ENCODE measurements at regions not wholly inside any gene's neighbourhood (a gene's known extent, or its start where the extent isn't known, plus 50 kb on each side); places are given as distances from the start of the nearest gene placed in this dataset.
"Not testable (repeated sequence)": the region's sequence is repeated elsewhere in the genome, so short reads cannot be mapped to it uniquely, and the experiment has no call there.

DNA sequence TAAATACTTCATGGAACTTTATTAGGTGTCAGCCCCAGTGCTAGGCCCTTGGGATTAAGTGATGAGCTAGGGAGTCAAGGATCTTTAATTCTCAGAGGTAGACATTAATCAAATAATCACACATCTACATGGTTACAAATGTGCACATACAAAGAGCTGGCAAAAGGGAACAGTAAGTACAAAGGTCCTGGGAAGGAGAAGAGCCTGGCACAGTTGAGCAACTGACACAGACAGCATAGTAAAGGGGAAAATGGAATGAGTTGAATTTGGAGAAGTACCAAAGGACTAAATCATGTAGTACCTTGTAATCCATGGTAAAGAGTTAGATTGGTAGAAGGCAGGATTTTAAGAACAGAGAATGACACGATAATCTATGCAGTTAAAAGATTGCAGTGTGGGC, 116.3 kb downstream of the APIP start:
- H3K4me2 ChIP-seq (ENCODE audit: low read depth, low read length, poor library complexity, severe bottlenecking), result no peak overlapping the region
- H2AFZ ChIP-seq (ENCODE audit: low read length), result no peak overlapping the region
- H3K9me3 ChIP-seq (ENCODE audit: insufficient read depth, low read depth, low read length), result no peaks in the 10 kb centered on the region
- no peaks in the 10 kb centered on the region for H3F3A ChIP-seq (ENCODE audit: low read depth)
- no peaks in the 10 kb centered on the region for H3K36me3 ChIP-seq (ENCODE audit: insufficient read depth, low read length)
- H3K79me2 ChIP-seq (ENCODE audit: insufficient read depth, low read length), result no peaks in the 10 kb centered on the region
- H3K4me3 ChIP-seq (ENCODE audit: low read length, poor library complexity, severe bottlenecking), result no peak overlapping the region
- H3K4me1 ChIP-seq (ENCODE audit: insufficient read depth, low read length, poor library complexity, severe bottlenecking), result peaks cover 17% of the 10 kb centered on the region
- H3K9ac ChIP-seq (ENCODE audit: low read depth, low read length, poor library complexity, severe bottlenecking), result no peak overlapping the region
- no peak for TF ChIP-seq EZH2phosphoT487 (IDR thresholded peaks at IDR 0.05; ENCODE audit: borderline replicate concordance)
- TF ChIP-seq, protein P1, sequence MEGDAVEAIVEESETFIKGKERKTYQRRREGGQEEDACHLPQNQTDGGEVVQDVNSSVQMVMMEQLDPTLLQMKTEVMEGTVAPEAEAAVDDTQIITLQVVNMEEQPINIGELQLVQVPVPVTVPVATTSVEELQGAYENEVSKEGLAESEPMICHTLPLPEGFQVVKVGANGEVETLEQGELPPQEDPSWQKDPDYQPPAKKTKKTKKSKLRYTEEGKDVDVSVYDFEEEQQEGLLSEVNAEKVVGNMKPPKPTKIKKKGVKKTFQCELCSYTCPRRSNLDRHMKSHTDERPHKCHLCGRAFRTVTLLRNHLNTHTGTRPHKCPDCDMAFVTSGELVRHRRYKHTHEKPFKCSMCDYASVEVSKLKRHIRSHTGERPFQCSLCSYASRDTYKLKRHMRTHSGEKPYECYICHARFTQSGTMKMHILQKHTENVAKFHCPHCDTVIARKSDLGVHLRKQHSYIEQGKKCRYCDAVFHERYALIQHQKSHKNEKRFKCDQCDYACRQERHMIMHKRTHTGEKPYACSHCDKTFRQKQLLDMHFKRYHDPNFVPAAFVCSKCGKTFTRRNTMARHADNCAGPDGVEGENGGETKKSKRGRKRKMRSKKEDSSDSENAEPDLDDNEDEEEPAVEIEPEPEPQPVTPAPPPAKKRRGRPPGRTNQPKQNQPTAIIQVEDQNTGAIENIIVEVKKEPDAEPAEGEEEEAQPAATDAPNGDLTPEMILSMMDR (conservative IDR thresholded peaks at IDR 0.05; ENCODE audit: low read length), result no peak
- no peaks in the 10 kb centered on the region for H3K27me3 ChIP-seq (ENCODE audit: insufficient read depth, low read length, poor library complexity, severe bottlenecking)
- no peaks in the 10 kb centered on the region for H4K20me1 ChIP-seq (ENCODE audit: insufficient read depth, low read length, poor library complexity, severe bottlenecking)
- H3K9me2 ChIP-seq (replicated peaks; ENCODE audit: low read depth, low read length), result no peaks in the 10 kb centered on the region

- H2AFZ ChIP-seq (ENCODE audit: low read length), result no peak overlapping the region
- no peaks in the 10 kb centered on the region for H3F3A ChIP-seq (ENCODE audit: low read depth)
- H3K4me3 ChIP-seq (ENCODE audit: low read length, poor library complexity, severe bottlenecking), result no peak overlapping the region
- H3K4me2 ChIP-seq (ENCODE audit: low read depth, low read length, poor library complexity, severe bottlenecking), result no peak overlapping the region
- TF ChIP-seq, protein P1 (conservative IDR thresholded peaks at IDR 0.05; ENCODE audit: low read length), result no peak
- no peak for TF ChIP-seq EZH2phosphoT487 (IDR thresholded peaks at IDR 0.05; ENCODE audit: borderline replicate concordance)
- no peaks in the 10 kb centered on the region for H3K9me2 ChIP-seq (replicated peaks; ENCODE audit: low read depth, low read length)
- peaks cover 15% of the 10 kb centered on the region for H3K4me1 ChIP-seq (ENCODE audit: insufficient read depth, low read length, poor library complexity, severe bottlenecking)
- H3K79me2 ChIP-seq (ENCODE audit: insufficient read depth, low read length), result no peaks in the 10 kb centered on the region
- no peaks in the 10 kb centered on the region for H3K36me3 ChIP-seq (ENCODE audit: insufficient read depth, low read length)
- H4K20me1 ChIP-seq (ENCODE audit: insufficient read depth, low read length, poor library complexity, severe bottlenecking), result no peaks in the 10 kb centered on the region
- H3K9ac ChIP-seq (ENCODE audit: low read depth, low read length, poor library complexity, severe bottlenecking), result no peak overlapping the region
- H3K9me3 ChIP-seq (ENCODE audit: insufficient read depth, low read depth, low read length), result no peaks in the 10 kb centered on the region
- H3K27me3 ChIP-seq (ENCODE audit: insufficient read depth, low read length, poor library complexity, severe bottlenecking), result no peaks in the 10 kb centered on the region
Measured at GRCh38 chr11:34798985-34799384, 117.2 kb downstream of the APIP start.

DNA sequence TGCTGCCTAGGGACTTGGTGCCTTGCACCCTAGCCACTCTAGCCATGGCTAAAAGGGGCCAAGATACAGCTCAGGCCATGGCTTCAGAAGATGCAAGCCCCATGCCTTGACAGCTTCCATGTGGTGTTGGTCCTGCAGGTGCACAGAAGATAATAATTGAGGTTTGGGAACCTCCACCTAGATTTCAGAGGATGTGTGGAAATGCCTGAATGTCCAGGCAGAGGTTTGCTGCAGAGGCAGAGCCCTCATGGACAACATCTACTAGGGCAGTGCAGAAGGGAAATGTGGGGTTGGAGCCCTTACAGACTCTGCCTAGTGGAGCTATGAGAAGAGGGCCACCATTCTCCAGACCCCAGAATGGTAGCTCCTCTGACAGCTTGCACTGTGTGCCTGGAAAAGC, 118.7 kb downstream of the APIP start:
- not testable (repeated sequence) for H3K4me2 ChIP-seq (ENCODE audit: low read depth, low read length, poor library complexity, severe bottlenecking); H3K9me3 ChIP-seq (ENCODE audit: insufficient read depth, low read depth, low read length); H4K20me1 ChIP-seq (ENCODE audit: insufficient read depth, low read length, poor library complexity, severe bottlenecking); H3K4me3 ChIP-seq (ENCODE audit: low read length, poor library complexity, severe bottlenecking); H3F3A ChIP-seq (ENCODE audit: low read depth); H3K9me2 ChIP-seq (replicated peaks; ENCODE audit: low read depth, low read length); H3K27me3 ChIP-seq (ENCODE audit: insufficient read depth, low read length, poor library complexity, severe bottlenecking); H2AFZ ChIP-seq (ENCODE audit: low read length); H3K9ac ChIP-seq (ENCODE audit: low read depth, low read length, poor library complexity, severe bottlenecking); H3K79me2 ChIP-seq (ENCODE audit: insufficient read depth, low read length); H3K36me3 ChIP-seq (ENCODE audit: insufficient read depth, low read length)
- peaks cover 18% of the 10 kb centered on the region for H3K4me1 ChIP-seq (ENCODE audit: insufficient read depth, low read length, poor library complexity, severe bottlenecking)

- Histone ChIP-seq H3K79me2 (ENCODE audit: insufficient read depth, low read length) (no peaks in the 10 kb centered on the region), H3K4me3 (ENCODE audit: low read length, poor library complexity, severe bottlenecking) (no peak overlapping the region)
Measured at GRCh38 chr11:34795641-34796040, 120.5 kb downstream of the APIP start.

More at GRCh38 chr11:34795641-34796040, 120.5 kb downstream of the APIP start:
- Histone ChIP-seq H4K20me1 (ENCODE audit: insufficient read depth, low read length, poor library complexity, severe bottlenecking) (no peaks in the 10 kb centered on the region), H3K9ac (ENCODE audit: low read depth, low read length, poor library complexity, severe bottlenecking) (no peak overlapping the region), H2AFZ (ENCODE audit: low read length) (no peak overlapping the region), H3F3A (ENCODE audit: low read depth) (no peaks in the 10 kb centered on the region), H3K4me2 (ENCODE audit: low read depth, low read length, poor library complexity, severe bottlenecking) (no peak overlapping the region), H3K9me3 (ENCODE audit: insufficient read depth, low read depth, low read length) (no peaks in the 10 kb centered on the region), H3K9me2 (replicated peaks; ENCODE audit: low read depth, low read length) (no peaks in the 10 kb centered on the region), H3K4me1 (ENCODE audit: insufficient read depth, low read length, poor library complexity, severe bottlenecking) (peaks cover 31% of the 10 kb centered on the region), H3K27me3 (ENCODE audit: insufficient read depth, low read length, poor library complexity, severe bottlenecking) (no peaks in the 10 kb centered on the region), H3K36me3 (ENCODE audit: insufficient read depth, low read length) (no peaks in the 10 kb centered on the region)
- no peak for TF ChIP-seq EZH2phosphoT487 (IDR thresholded peaks at IDR 0.05; ENCODE audit: borderline replicate concordance)
- TF ChIP-seq, protein P1 (conservative IDR thresholded peaks at IDR 0.05; ENCODE audit: low read length), result no peak
